MCF 10A (cell line): ENCODE measurements at regions not wholly inside any gene's neighbourhood (a gene's known extent, or its start where the extent isn't known, plus 50 kb on each side); places are given as distances from the start of the nearest gene placed in this dataset.

ENCODE experiments used
- BruUV-seq: library from RNA; stranded (reverse); fragments of 400-500 nt; replicated peaks from 2 replicates; lab custom pipeline; 2021; lab: Mats Ljungman, UMichigan
- CTCF ChIA-PET: fragments of 300-600 bp; sonication (Branson Sonifier 250); formaldehyde crosslinking; extraction: SDS; loops from one replicate; lab custom pipeline; 2021; ENCODE audit warnings: antibody characterized with exemption, inconsistent platforms; lab: Yijun Ruan, JAX
- POLR2A ChIA-PET: fragments of 300-600, 350-650 bp; sonication (Branson Sonifier 250); formaldehyde crosslinking; extraction: SDS; loops from one replicate; lab custom pipeline; 2020; ENCODE audit warnings: antibody characterized with exemption, inconsistent platforms; lab: Yijun Ruan, JAX
- DNase-seq: peaks from one replicate; pipeline ENCODE4 v3.0.0-alpha.2; 2018; ENCODE audit not compliant: unreplicated experiment
- H3K27ac Mint-ChIP-seq: one replicate; pipeline ENCODE4 v1.8.0; 2022; ENCODE audit warnings: mild to moderate bottlenecking, low read depth, mixed read lengths; ENCODE audit not compliant: unreplicated experiment
- H3K27me3 Mint-ChIP-seq: one replicate; pipeline ENCODE4 v1.8.0; 2022; ENCODE audit warnings: mixed read lengths; ENCODE audit not compliant: insufficient read depth, unreplicated experiment
- H3K36me3 Mint-ChIP-seq: one replicate; pipeline ENCODE4 v1.8.0; 2022; ENCODE audit warnings: mild to moderate bottlenecking, moderate library complexity, mixed read lengths; ENCODE audit not compliant: insufficient read depth, unreplicated experiment
- H3K4me1 Mint-ChIP-seq: one replicate; pipeline ENCODE4 v1.8.0; 2022; ENCODE audit warnings: mixed read lengths; ENCODE audit not compliant: insufficient read depth, unreplicated experiment
- H3K4me3 Mint-ChIP-seq: one replicate; pipeline ENCODE4 v1.8.0; 2022; ENCODE audit warnings: mild to moderate bottlenecking, moderate library complexity, mixed read lengths; ENCODE audit not compliant: unreplicated experiment
- H3K9me3 Mint-ChIP-seq: one replicate; pipeline ENCODE4 v1.8.0; 2022; ENCODE audit warnings: mixed read lengths; ENCODE audit not compliant: unreplicated experiment
- intact Hi-C: fragments of 100-400 bp; cut with micrococcal nuclease; formaldehyde crosslinking; loops from 2 replicates; pipeline ENCODE4 v1.14.1; 2022
- TF ChIP-seq, protein P1 (sequence below): fragments of 200-600 bp; IDR thresholded peaks from one replicate; pipeline ENCODE4 v1.8.0; 2022; ENCODE audit warnings: antibody characterized with exemption, mild to moderate bottlenecking; ENCODE audit not compliant: unreplicated experiment

DNA sequence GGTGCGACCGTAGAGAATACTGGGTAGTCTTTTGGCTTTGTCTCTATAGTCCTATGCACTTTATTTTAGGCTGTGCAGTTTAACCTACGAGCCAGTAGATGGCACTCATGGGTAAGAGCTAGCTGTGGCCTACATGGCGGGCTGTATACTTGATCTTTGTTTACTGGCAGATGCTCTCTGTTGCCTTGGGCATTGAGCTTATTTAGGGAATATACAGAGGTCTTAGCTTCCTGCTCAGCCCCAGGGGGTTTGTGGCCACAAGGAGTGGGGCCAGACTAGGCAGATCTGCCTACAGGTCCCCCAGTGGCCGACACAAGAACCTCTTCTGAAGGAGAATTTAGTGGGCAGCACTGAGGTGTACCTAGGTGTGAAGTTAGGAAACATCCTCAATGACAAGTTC, 227.6 kb upstream of the HDX start:
- Mint-ChIP-seq H3K27me3 (no peaks in the 10 kb centered on the region), H3K9me3 (no peaks in the 10 kb centered on the region), H3K36me3 (no peaks in the 10 kb centered on the region), H3K4me3 (no peak overlapping the region), H3K27ac (no peak overlapping the region), H3K4me1 (no peaks in the 10 kb centered on the region)
- ChIA-PET CTCF (interaction anchor here (0.6 to 5.9 kb wide), 27 partner anchors 8 to 731 kb away, joined by 3 to 60 read pairs (median 4); no protein-coding TSS in a partner anchor), POLR2A (interaction anchor here (0.6 kb wide), 1 partner anchor 114 kb away, joined by 3 read pairs; no protein-coding TSS in a partner anchor)
- intact Hi-C loops = loop anchor here (1.0 kb wide), 2 partner anchors 177 to 322 kb away; no protein-coding TSS in a partner anchor
- BruUV-seq = no TSS peak
- TF ChIP-seq, protein P1, sequence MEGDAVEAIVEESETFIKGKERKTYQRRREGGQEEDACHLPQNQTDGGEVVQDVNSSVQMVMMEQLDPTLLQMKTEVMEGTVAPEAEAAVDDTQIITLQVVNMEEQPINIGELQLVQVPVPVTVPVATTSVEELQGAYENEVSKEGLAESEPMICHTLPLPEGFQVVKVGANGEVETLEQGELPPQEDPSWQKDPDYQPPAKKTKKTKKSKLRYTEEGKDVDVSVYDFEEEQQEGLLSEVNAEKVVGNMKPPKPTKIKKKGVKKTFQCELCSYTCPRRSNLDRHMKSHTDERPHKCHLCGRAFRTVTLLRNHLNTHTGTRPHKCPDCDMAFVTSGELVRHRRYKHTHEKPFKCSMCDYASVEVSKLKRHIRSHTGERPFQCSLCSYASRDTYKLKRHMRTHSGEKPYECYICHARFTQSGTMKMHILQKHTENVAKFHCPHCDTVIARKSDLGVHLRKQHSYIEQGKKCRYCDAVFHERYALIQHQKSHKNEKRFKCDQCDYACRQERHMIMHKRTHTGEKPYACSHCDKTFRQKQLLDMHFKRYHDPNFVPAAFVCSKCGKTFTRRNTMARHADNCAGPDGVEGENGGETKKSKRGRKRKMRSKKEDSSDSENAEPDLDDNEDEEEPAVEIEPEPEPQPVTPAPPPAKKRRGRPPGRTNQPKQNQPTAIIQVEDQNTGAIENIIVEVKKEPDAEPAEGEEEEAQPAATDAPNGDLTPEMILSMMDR = peak; percentile 84
- peak; percentile 43 for DNase-seq

DNA sequence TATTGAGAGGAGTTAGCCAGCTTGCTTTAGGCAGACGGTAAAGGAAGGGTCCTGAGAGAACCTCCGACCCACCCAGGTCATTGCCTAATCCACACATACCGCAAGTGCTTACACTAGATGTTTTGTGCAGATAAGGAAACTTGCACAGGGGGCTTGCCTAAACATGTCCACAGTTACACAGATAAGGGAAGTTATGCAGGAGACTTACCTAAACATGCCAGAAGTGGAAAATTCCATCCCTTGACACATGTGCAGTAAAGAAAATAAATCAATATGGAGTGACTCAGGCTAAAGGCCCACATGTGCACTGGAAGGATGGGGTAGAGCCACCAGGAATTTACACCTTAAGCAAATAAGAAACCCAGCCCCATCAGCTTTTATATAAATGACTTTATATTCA, 232.8 kb upstream of the HDX start:
- ChIA-PET POLR2A (interaction anchor here (0.6 to 1.1 kb wide), 2 partner anchors 318 to 654 kb away, joined by 3 to 4 read pairs; no protein-coding TSS in a partner anchor), CTCF (interaction anchor here (0.7 to 2.1 kb wide), 4 partner anchors 172 to 688 kb away, joined by 3 to 10 read pairs (median 4); no protein-coding TSS in a partner anchor)
- Mint-ChIP-seq H3K4me3 (no peak overlapping the region), H3K27ac (peak overlapping the region; percentile 9), H3K36me3 (peaks cover 5% of the 10 kb centered on the region), H3K4me1 (no peaks in the 10 kb centered on the region), H3K9me3 (no peaks in the 10 kb centered on the region), H3K27me3 (peaks cover 17% of the 10 kb centered on the region)
- BruUV-seq = no TSS peak
- intact Hi-C loops = no loop called here
- DNase-seq = peak; percentile 10
- TF ChIP-seq, protein P1 = no peak

DNA sequence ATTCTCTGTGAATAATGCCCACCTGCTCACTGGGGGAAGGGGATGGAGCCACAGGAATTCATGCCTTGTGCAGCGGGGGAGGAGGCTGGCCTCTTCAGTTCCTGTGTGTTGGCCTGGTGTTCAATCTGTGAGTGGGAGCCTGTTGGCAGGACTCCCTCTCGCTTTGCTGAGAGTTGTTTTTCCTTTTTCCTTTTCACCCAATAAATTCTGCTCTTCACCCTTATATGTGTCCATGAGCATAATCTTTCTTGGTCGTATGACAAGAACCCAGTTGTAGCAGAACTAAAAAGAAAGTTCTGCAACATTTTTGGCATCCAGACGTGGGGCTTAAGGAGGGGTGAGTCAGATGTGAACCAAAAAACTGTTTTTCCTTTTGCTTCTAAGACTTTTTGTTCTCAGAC, 235.2 kb upstream of the HDX start:
- Mint-ChIP-seq H3K4me1 (no peaks in the 10 kb centered on the region), H3K4me3 (no peak overlapping the region), H3K36me3 (peaks cover 5% of the 10 kb centered on the region), H3K9me3 (no peaks in the 10 kb centered on the region), H3K27me3 (peaks cover 20% of the 10 kb centered on the region), H3K27ac (no peak overlapping the region)
- no TSS peak for BruUV-seq
- DNase-seq = no peak
- ChIA-PET POLR2A (no interaction called here), CTCF (interaction anchor here (0.6 to 1.0 kb wide), 2 partner anchors 11 to 892 kb away, joined by 3 to 4 read pairs; no protein-coding TSS in a partner anchor)
- intact Hi-C loops = no loop called here
- TF ChIP-seq, protein P1 = no peak

DNA sequence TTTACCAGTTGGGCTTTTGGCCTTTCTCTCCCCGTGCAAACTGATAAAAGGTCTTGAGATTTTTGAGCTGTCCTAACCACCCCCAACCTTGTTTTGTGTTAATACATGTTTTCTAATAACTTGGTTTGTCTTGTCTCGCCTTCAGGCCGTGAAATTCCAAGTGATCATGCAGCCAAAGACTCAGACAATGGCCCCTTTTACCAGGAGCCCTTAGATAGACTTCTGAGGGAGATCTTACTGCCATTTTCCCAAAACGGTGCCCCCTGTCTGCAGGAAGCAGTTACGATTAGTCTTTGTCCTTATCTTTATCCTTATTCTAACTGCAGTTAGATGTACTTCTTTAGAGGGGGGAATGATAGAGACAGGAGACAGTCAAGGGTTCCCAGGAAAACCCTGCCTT, 245.3 kb upstream of the HDX start:
- Mint-ChIP-seq H3K4me3 (no peak overlapping the region), H3K36me3 (peaks cover 6% of the 10 kb centered on the region), H3K4me1 (no peaks in the 10 kb centered on the region), H3K27ac (no peak overlapping the region), H3K9me3 (no peaks in the 10 kb centered on the region), H3K27me3 (no peaks in the 10 kb centered on the region)
- intact Hi-C loops = no loop called here
- ChIA-PET CTCF (interaction anchor here (1.5 kb wide), 1 partner anchor 18 kb away, joined by 4 read pairs; no protein-coding TSS in a partner anchor), POLR2A (interaction anchor here (0.7 kb wide), 1 partner anchor 14 kb away, joined by 3 read pairs; no protein-coding TSS in a partner anchor)
- DNase-seq = no peak
- no TSS peak for BruUV-seq
- TF ChIP-seq, protein P1 = no peak
